ENCODE measurements at regions not wholly inside any gene's neighbourhood (a gene's known extent, or its start where the extent isn't known, plus 50 kb on each side); places are given as distances from the start of the nearest gene placed in this dataset.
"Not testable (repeated sequence)": the region's sequence is repeated elsewhere in the genome, so short reads cannot be mapped to it uniquely, and the experiment has no call there.

GRCh38 chr3:159052494-159052893 is 250.6 kb downstream of the MFSD1 start:
- not testable (repeated sequence) for DNase-seq

GRCh38 chr3:159057621-159058020 is 255.8 kb downstream of the MFSD1 start:
- no peak for DNase-seq

GRCh38 chr3:159058859-159059258 is 257.0 kb downstream of the MFSD1 start:
- DNase-seq, result no peak

GRCh38 chr3:159059395-159059794 is 257.5 kb downstream of the MFSD1 start:
- no peak for DNase-seq

GRCh38 chr3:159062734-159063410 is 261.0 kb downstream of the MFSD1 start:
- DNase-seq, result no peak

GRCh38 chr3:159069091-159069490 is 267.2 kb downstream of the MFSD1 start, which contains the start of gene IQCJ:
Gene IQCJ (plus strand): TSS chr3:159069319.
- DNase-seq, result no peak

GRCh38 chr3:159069866-159070425 is 268.1 kb downstream of the MFSD1 start:
- no peak for DNase-seq

GRCh38 chr3:159074756-159075701 is 273.2 kb downstream of the MFSD1 start:
- DNase-seq, result no peak

GRCh38 chr3:159077860-159078259 is 276.0 kb downstream of the MFSD1 start:
- DNase-seq, result no peak

- DNase-seq, result no peak
Observed at GRCh38 chr3:159080256-159080655, 278.4 kb downstream of the MFSD1 start.

GRCh38 chr3:159080821-159081220 is 279.0 kb downstream of the MFSD1 start:
- DNase-seq, result no peak

GRCh38 chr3:159082519-159082918 is 280.7 kb downstream of the MFSD1 start:
- DNase-seq, result no peak

- DNase-seq, result no peak
Observed at GRCh38 chr3:159091936-159092335, 290.1 kb downstream of the MFSD1 start.

GRCh38 chr3:159102001-159102400 is 300.1 kb downstream of the MFSD1 start:
- no peak for DNase-seq

- no peak for DNase-seq
Observed at GRCh38 chr3:159112724-159113123, 310.9 kb downstream of the MFSD1 start.

GRCh38 chr3:159113221-159113875 is 311.5 kb downstream of the MFSD1 start:
- DNase-seq, result no peak

GRCh38 chr3:159114582-159114981 is 312.7 kb downstream of the MFSD1 start:
- no peak for DNase-seq

GRCh38 chr3:159123877-159124276 is 322.0 kb downstream of the MFSD1 start:
- DNase-seq, result no peak

GRCh38 chr3:159126261-159127020 is 324.6 kb downstream of the MFSD1 start:
- peak; percentile 12 to 57 (median 35) for DNase-seq

GRCh38 chr3:159127021-159127392 is 325.2 kb downstream of the MFSD1 start:
- no peak for DNase-seq

- DNase-seq, result peak; percentile 18 to 71 (median 63)
Observed at GRCh38 chr3:159128628-159129027, 326.8 kb downstream of the MFSD1 start.

GRCh38 chr3:159130108-159130507 is 328.3 kb downstream of the MFSD1 start:
- DNase-seq, result peak in 1 of 3 donors; percentile 2

Measured in suppressor macrophage treated with lipopolysaccharide for 1 hour (primary cell).